Adrenal gland (tissue), 5 donors: ENCODE measurements at regions not wholly inside any gene's neighbourhood (a gene's known extent, or its start where the extent isn't known, plus 50 kb on each side); places are given as distances from the start of the nearest gene placed in this dataset.

Experiments used
- POLR2A ChIP-seq, 2 donors: fragments of 450-650 bp; IDR thresholded peaks; one replicate each; pipeline ENCODE4 v1.6.1; 2017; ENCODE audit warnings: antibody characterized with exemption in 2 of 2, mild to moderate bottlenecking in 2 of 2, moderate library complexity in 1 of 2
- TF ChIP-seq, protein P1 (sequence below), 6 experiments: fragments of 450-650 bp in 4 of 6; fragments of 200-600 bp in 2 of 6; sonication (generic) in 1 of 6; IDR thresholded peaks; 1 replicate in 5 of 6; 2 replicates in 1 of 6; pipeline versions ENCODE4 v1.5.1 to v1.8.0; 2016 to 2021; ENCODE audit warnings: antibody characterized with exemption in 6 of 6, mild to moderate bottlenecking in 2 of 6, moderate library complexity in 1 of 6
- donor health status: DM: no; HTN: no; CAD: no.

DNA sequence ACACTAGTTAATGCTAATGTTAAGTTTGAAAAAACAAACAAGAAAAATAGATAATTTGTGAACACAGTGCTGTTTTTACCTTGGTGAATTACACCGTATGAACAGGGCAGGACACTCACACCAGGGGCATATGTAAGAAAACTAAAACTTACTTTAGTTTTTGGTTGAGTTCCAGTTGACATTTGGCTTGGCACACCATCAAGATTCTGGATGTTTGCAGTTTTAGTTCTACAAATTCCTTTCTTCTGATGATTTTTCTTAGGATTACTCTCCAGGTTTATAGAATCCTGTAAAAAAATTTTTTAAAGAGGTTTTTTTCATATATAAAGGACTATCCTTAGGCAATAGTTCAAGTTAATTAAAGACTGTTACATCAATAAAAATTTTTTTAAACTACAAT lies 238.5 kb upstream of the STARD13 start:
- TF ChIP-seq POLR2A (IDR thresholded peaks at IDR 0.05) = no peak
- TF ChIP-seq, protein P1, sequence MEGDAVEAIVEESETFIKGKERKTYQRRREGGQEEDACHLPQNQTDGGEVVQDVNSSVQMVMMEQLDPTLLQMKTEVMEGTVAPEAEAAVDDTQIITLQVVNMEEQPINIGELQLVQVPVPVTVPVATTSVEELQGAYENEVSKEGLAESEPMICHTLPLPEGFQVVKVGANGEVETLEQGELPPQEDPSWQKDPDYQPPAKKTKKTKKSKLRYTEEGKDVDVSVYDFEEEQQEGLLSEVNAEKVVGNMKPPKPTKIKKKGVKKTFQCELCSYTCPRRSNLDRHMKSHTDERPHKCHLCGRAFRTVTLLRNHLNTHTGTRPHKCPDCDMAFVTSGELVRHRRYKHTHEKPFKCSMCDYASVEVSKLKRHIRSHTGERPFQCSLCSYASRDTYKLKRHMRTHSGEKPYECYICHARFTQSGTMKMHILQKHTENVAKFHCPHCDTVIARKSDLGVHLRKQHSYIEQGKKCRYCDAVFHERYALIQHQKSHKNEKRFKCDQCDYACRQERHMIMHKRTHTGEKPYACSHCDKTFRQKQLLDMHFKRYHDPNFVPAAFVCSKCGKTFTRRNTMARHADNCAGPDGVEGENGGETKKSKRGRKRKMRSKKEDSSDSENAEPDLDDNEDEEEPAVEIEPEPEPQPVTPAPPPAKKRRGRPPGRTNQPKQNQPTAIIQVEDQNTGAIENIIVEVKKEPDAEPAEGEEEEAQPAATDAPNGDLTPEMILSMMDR (IDR thresholded peaks at IDR 0.05) = no peak
